H54 (cell line): ENCODE measurements at regions not wholly inside any gene's neighbourhood (a gene's known extent, or its start where the extent isn't known, plus 50 kb on each side); places are given as distances from the start of the nearest gene placed in this dataset.
A peak's percentile ranks its signal among the peaks of the same experiment; 100 is the strongest.

Source experiments
- DNase-seq: peaks from one replicate; pipeline ENCODE4 v3.0.0; 2011; ENCODE audit warnings: low spot score, mixed read lengths; ENCODE audit not compliant: insufficient read length
- FAIRE-seq: peaks from 3 replicates; lab custom pipeline; 2011; peaks lifted over from hg19 to GRCh38; lab: Jason Lieb, UNC
- POLR2A ChIP-seq: IDR thresholded peaks from 2 replicates; pipeline ENCODE4 v1.6.1; 2011; ENCODE audit warnings: low read depth, mild to moderate bottlenecking, low read length

- no peak for DNase-seq
- no peak for TF ChIP-seq POLR2A
- FAIRE-seq, result no peak
Observed at GRCh38 chr12:92489781-92490180, 213.0 kb upstream of the PLEKHG7 start.

- no peak for DNase-seq
- FAIRE-seq, result no peak
- no peak for TF ChIP-seq POLR2A
Observed at GRCh38 chr12:92488735-92489134, 214.1 kb upstream of the PLEKHG7 start.

- no peak for FAIRE-seq
- TF ChIP-seq POLR2A, result no peak
- DNase-seq, result no peak
Observed at GRCh38 chr12:92487138-92487485, 215.7 kb upstream of the PLEKHG7 start.

- peak; percentile 72 for FAIRE-seq
- no peak for TF ChIP-seq POLR2A
Observed at GRCh38 chr12:92486443-92487137, 216.2 kb upstream of the PLEKHG7 start.

DNA sequence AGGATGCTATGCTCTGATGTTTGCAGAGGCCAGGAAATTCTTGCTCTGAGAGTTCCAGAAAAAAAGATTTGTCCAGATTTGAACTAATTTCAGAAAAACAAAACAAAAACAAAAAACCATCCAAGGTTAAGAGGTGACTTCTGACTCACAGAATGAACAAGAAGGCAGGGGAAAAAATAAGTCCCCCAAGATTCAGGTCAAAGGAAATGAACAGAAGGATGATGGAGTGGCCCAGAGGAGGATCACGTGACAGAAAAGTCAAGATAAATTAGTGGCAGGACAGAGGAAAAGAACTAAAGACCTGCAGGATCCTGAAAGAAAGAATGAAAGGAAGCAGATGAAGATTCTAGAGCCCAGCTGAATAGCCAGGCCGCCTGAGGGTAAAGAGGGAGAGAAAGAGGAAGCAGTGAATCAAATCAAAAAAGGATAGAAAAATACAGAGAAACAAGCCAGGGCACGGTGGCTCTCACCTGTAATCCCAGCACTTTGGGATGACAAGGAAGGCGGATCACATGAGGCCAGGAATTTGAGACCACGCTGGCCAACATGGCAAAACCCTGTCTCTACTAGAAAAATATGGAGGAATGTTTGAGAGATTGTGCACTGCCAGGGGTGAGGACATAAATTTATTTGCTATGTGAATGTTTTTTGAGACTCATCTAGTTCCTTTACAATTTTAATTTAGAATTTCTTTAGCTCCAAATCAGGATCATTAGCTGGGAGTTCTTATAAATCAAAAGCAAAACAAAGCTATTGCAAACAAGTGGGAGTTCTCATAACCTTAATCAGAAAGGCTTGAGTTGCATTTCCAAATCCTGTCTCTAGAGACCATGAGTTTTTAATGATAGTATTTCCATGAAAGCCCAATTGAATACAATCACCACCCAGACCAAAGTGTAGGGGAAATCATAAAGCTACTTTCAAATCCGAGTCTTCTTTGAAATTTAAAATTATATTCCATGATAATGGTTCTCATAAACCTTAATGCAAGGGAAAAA, 217.1 kb upstream of the PLEKHG7 start:
- TF ChIP-seq POLR2A, result no peak
- no peak for FAIRE-seq
- DNase-seq, result no peak

More at GRCh38 chr12:92486443-92487137, 216.2 kb upstream of the PLEKHG7 start:
- no peak for DNase-seq

DNA sequence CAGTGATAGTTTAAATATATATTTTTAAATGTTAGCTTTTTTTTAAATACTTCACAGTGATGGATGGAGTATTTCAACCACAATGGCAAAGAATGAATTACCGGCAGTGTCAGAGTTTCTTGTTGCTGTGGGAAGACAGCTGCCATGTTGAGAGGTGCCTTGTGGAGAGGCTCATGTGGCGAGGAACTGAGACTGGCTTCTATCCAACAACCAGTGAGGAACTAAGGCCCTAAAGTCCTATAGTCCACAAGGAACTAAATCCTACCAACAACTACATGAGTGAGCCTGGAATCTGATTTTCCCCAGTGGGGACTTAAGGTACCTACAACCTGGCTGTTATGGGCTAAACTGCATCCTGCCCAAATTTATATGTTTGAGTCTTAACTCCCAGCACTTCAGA, 220.2 kb upstream of the PLEKHG7 start:
- DNase-seq (no peak), FAIRE-seq (no peak)
- TF ChIP-seq POLR2A, result no peak

- TF ChIP-seq POLR2A, result no peak
- DNase-seq, result no peak
- FAIRE-seq, result no peak
Observed at GRCh38 chr12:92481066-92481465, 221.7 kb upstream of the PLEKHG7 start.

DNA sequence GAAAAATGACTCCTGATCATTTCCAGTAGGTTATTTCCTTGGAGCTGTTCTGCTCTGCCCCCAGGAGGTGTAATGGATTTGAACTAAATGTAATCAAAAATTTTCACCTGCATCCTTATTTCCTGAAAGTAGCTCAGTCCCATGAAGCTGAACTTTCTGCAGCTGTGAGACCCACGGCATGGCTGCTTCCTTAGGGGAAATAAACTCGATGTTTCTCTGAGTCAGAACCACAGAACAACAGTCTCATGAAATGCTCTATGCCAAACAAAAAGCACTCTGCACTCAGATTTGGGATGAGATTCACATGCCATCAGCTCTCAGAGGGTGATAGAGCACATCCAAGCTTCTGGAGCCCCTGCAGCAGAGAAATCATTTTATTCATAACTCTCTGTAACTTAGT, 224.1 kb upstream of the PLEKHG7 start:
- TF ChIP-seq POLR2A, result no peak
- DNase-seq (no peak), FAIRE-seq (peak; percentile 11)

- no peak for DNase-seq
- no peak for FAIRE-seq
- TF ChIP-seq POLR2A, result no peak
Observed at GRCh38 chr12:92476844-92477243, 225.9 kb upstream of the PLEKHG7 start.

DNA sequence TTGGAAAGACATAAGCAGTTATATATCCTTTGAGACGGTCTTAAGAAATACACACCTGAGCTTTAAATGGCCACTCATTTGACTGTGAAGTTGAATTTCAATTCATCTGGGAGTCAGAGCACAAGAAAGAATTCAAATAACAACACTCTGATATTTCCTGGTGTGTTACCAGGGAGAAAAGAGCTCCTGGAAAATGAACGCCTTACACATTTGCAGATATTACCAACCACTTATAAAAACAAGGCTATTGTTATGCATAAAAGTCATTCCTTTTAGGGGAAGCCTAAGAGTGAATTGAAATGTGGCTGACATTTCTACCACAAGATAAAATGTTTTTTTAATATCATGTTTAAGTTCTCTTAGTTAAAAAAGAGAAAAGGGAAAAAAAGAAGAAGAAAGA, 229.2 kb upstream of the PLEKHG7 start:
- no peak for FAIRE-seq
- no peak for TF ChIP-seq POLR2A
- no peak for DNase-seq

- no peak for FAIRE-seq
- TF ChIP-seq POLR2A, result no peak
- DNase-seq, result no peak
Observed at GRCh38 chr12:92472201-92472600, 230.6 kb upstream of the PLEKHG7 start.

DNA sequence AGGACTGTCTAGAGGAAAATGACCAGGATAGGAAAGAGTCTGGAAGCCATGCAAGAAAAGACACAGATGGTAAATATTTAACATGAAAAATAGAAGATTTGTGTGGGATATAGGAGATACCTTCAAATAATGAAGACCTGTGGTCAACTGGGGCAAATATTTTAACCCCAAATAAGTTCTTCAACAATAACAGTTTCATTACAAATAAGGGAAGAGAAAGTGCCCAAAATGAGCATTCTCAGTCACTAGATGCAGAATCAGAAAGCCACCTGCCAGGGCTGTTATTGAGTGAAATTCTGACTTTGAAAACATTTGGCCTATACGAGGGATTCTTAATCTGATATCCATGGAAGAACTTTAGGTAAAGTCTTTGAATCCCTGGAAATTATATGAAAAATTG, 231.2 kb upstream of the PLEKHG7 start:
- DNase-seq (no peak), FAIRE-seq (no peak)
- TF ChIP-seq POLR2A, result no peak

DNA sequence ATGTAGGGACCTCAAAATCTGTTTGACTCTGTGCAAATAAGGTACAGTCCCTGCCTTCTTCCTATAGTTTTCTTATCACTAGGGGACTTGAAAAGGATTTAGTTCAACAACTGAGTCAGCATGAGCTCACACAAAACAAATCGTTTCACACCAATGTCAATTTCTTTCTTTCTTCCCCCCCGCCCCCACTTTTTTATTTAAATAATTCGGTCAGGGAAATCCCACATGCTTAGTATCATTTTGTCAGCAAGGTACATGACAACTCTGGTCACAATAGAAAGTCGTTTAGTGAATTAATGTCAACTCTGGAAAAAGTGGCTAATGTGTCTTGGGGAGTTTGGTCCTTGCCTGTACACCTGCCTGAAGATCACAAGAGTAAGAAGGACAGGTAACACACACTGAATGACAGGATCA, 232.2 kb upstream of the PLEKHG7 start:
- TF ChIP-seq POLR2A, result no peak
- DNase-seq (no peak), FAIRE-seq (no peak)

GRCh38 chr12:92469837-92470236, 233.0 kb upstream of the PLEKHG7 start:
- DNase-seq (no peak), FAIRE-seq (no peak)
- TF ChIP-seq POLR2A, result no peak
